ENCODE measurements at regions not wholly inside any gene's neighbourhood (a gene's known extent, or its start where the extent isn't known, plus 50 kb on each side); places are given as distances from the start of the nearest gene placed in this dataset.
"Not testable (repeated sequence)": the region's sequence is repeated elsewhere in the genome, so short reads cannot be mapped to it uniquely, and the experiment has no call there.

GRCh38 chr9:40097992-40098391 lies 742.5 kb downstream of the SPATA31A1 start:
- H3K4me1 Mint-ChIP-seq; H3K27me3 ChIP-seq (ENCODE audit: control insufficient read depth, insufficient read depth, low read length); H3K27me3 Mint-ChIP-seq; H3K27ac ChIP-seq (ENCODE audit: insufficient read depth, low read length, poor library complexity, severe bottlenecking); H3K4me1 ChIP-seq (ENCODE audit: control insufficient read depth, insufficient read depth, low read length, poor library complexity, severe bottlenecking); H3K36me3 Mint-ChIP-seq; H3K9me3 ChIP-seq (ENCODE audit: control insufficient read depth in 2 of 2, low read length in 2 of 2); H3K4me3 ChIP-seq (ENCODE audit: low read depth, low read length); H3K9me3 Mint-ChIP-seq; ATAC-seq (ENCODE audit: low read depth in 2 of 2); H3K4me3 Mint-ChIP-seq; H3K27ac Mint-ChIP-seq; H3K36me3 ChIP-seq (ENCODE audit: control insufficient read depth, insufficient read depth, low read length); DNase-seq: not testable (repeated sequence)

GRCh38 chr9:40106003-40106782 lies 750.7 kb downstream of the SPATA31A1 start:
- not testable (repeated sequence) for H3K27me3 ChIP-seq (ENCODE audit: control insufficient read depth, insufficient read depth, low read length); H3K4me3 ChIP-seq (ENCODE audit: low read depth, low read length); H3K27ac ChIP-seq (ENCODE audit: insufficient read depth, low read length, poor library complexity, severe bottlenecking); H3K27me3 Mint-ChIP-seq; H3K4me1 ChIP-seq (ENCODE audit: control insufficient read depth, insufficient read depth, low read length, poor library complexity, severe bottlenecking); H3K9me3 Mint-ChIP-seq; H3K36me3 ChIP-seq (ENCODE audit: control insufficient read depth, insufficient read depth, low read length); H3K36me3 Mint-ChIP-seq; H3K4me1 Mint-ChIP-seq; H3K9me3 ChIP-seq (ENCODE audit: control insufficient read depth in 2 of 2, low read length in 2 of 2)
- Mint-ChIP-seq H3K4me3 (peak overlapping the region; percentile 86 to 89 (median 89)), H3K27ac (peak overlapping the region in 2 of 3 donors; percentile 76 to 83)
- ATAC-seq (ENCODE audit: low read depth in 2 of 2) (peak in 1 of 2 donors; percentile 45), DNase-seq (peak; percentile 2 to 34 (median 33))

- H3K9me3 Mint-ChIP-seq; DNase-seq; H3K27ac Mint-ChIP-seq; H3K4me1 Mint-ChIP-seq; H3K36me3 Mint-ChIP-seq; ATAC-seq (ENCODE audit: low read depth in 2 of 2); H3K9me3 ChIP-seq (ENCODE audit: control insufficient read depth in 2 of 2, low read length in 2 of 2); H3K27ac ChIP-seq (ENCODE audit: insufficient read depth, low read length, poor library complexity, severe bottlenecking); H3K36me3 ChIP-seq (ENCODE audit: control insufficient read depth, insufficient read depth, low read length); H3K4me3 ChIP-seq (ENCODE audit: low read depth, low read length); H3K27me3 ChIP-seq (ENCODE audit: control insufficient read depth, insufficient read depth, low read length); H3K4me1 ChIP-seq (ENCODE audit: control insufficient read depth, insufficient read depth, low read length, poor library complexity, severe bottlenecking); H3K27me3 Mint-ChIP-seq: not testable (repeated sequence)
- H3K4me3 Mint-ChIP-seq, result peak overlapping the region in 2 of 4 donors; percentile 19 to 78
These were observed 751.3 kb downstream of the SPATA31A1 start for GRCh38 chr9:40106783-40107248.

GRCh38 chr9:40107251-40107650 lies 751.8 kb downstream of the SPATA31A1 start:
- H3K27me3 Mint-ChIP-seq; H3K36me3 Mint-ChIP-seq; H3K27me3 ChIP-seq (ENCODE audit: control insufficient read depth, insufficient read depth, low read length); H3K4me1 Mint-ChIP-seq; H3K27ac ChIP-seq (ENCODE audit: insufficient read depth, low read length, poor library complexity, severe bottlenecking); H3K36me3 ChIP-seq (ENCODE audit: control insufficient read depth, insufficient read depth, low read length); H3K9me3 Mint-ChIP-seq; H3K4me1 ChIP-seq (ENCODE audit: control insufficient read depth, insufficient read depth, low read length, poor library complexity, severe bottlenecking); ATAC-seq (ENCODE audit: low read depth in 2 of 2); H3K9me3 ChIP-seq (ENCODE audit: control insufficient read depth in 2 of 2, low read length in 2 of 2); H3K4me3 ChIP-seq (ENCODE audit: low read depth, low read length); DNase-seq; H3K27ac Mint-ChIP-seq: not testable (repeated sequence)
- H3K4me3 Mint-ChIP-seq, result peak overlapping the region in 1 of 4 donors; percentile 78

GRCh38 chr9:40108465-40108864 lies 753.0 kb downstream of the SPATA31A1 start:
- not testable (repeated sequence) for H3K27me3 ChIP-seq (ENCODE audit: control insufficient read depth, insufficient read depth, low read length); H3K36me3 Mint-ChIP-seq; H3K4me3 Mint-ChIP-seq; H3K27ac Mint-ChIP-seq; H3K4me1 Mint-ChIP-seq; H3K27ac ChIP-seq (ENCODE audit: insufficient read depth, low read length, poor library complexity, severe bottlenecking); H3K27me3 Mint-ChIP-seq; H3K4me3 ChIP-seq (ENCODE audit: low read depth, low read length); H3K9me3 Mint-ChIP-seq; H3K36me3 ChIP-seq (ENCODE audit: control insufficient read depth, insufficient read depth, low read length); DNase-seq; H3K9me3 ChIP-seq (ENCODE audit: control insufficient read depth in 2 of 2, low read length in 2 of 2); H3K4me1 ChIP-seq (ENCODE audit: control insufficient read depth, insufficient read depth, low read length, poor library complexity, severe bottlenecking)
- peak; percentile 18 to 65 for ATAC-seq (ENCODE audit: low read depth in 2 of 2)

GRCh38 chr9:40110751-40111150 lies 755.3 kb downstream of the SPATA31A1 start:
- not testable (repeated sequence) for H3K9me3 ChIP-seq (ENCODE audit: control insufficient read depth in 2 of 2, low read length in 2 of 2); H3K27me3 ChIP-seq (ENCODE audit: control insufficient read depth, insufficient read depth, low read length); H3K4me3 ChIP-seq (ENCODE audit: low read depth, low read length); H3K36me3 Mint-ChIP-seq; ATAC-seq (ENCODE audit: low read depth in 2 of 2); H3K9me3 Mint-ChIP-seq; H3K4me1 ChIP-seq (ENCODE audit: control insufficient read depth, insufficient read depth, low read length, poor library complexity, severe bottlenecking); H3K27ac Mint-ChIP-seq; H3K4me1 Mint-ChIP-seq; H3K27me3 Mint-ChIP-seq; H3K36me3 ChIP-seq (ENCODE audit: control insufficient read depth, insufficient read depth, low read length); DNase-seq; H3K27ac ChIP-seq (ENCODE audit: insufficient read depth, low read length, poor library complexity, severe bottlenecking)
- peak overlapping the region in 1 of 4 donors; percentile 26 for H3K4me3 Mint-ChIP-seq

GRCh38 chr9:40111571-40111970 lies 756.1 kb downstream of the SPATA31A1 start:
- not testable (repeated sequence) for ATAC-seq (ENCODE audit: low read depth in 2 of 2); H3K36me3 Mint-ChIP-seq; H3K9me3 Mint-ChIP-seq; DNase-seq; H3K27ac Mint-ChIP-seq; H3K4me3 ChIP-seq (ENCODE audit: low read depth, low read length); H3K36me3 ChIP-seq (ENCODE audit: control insufficient read depth, insufficient read depth, low read length); H3K9me3 ChIP-seq (ENCODE audit: control insufficient read depth in 2 of 2, low read length in 2 of 2); H3K27ac ChIP-seq (ENCODE audit: insufficient read depth, low read length, poor library complexity, severe bottlenecking); H3K27me3 Mint-ChIP-seq; H3K4me1 Mint-ChIP-seq; H3K27me3 ChIP-seq (ENCODE audit: control insufficient read depth, insufficient read depth, low read length); H3K4me1 ChIP-seq (ENCODE audit: control insufficient read depth, insufficient read depth, low read length, poor library complexity, severe bottlenecking)
- peak overlapping the region in 1 of 4 donors; percentile 60 for H3K4me3 Mint-ChIP-seq

- not testable (repeated sequence) for H3K4me1 ChIP-seq (ENCODE audit: control insufficient read depth, insufficient read depth, low read length, poor library complexity, severe bottlenecking); H3K27ac ChIP-seq (ENCODE audit: insufficient read depth, low read length, poor library complexity, severe bottlenecking); H3K4me3 ChIP-seq (ENCODE audit: low read depth, low read length); ATAC-seq (ENCODE audit: low read depth in 2 of 2); H3K27ac Mint-ChIP-seq; H3K4me3 Mint-ChIP-seq; DNase-seq; H3K27me3 ChIP-seq (ENCODE audit: control insufficient read depth, insufficient read depth, low read length); H3K9me3 Mint-ChIP-seq; H3K36me3 Mint-ChIP-seq; H3K36me3 ChIP-seq (ENCODE audit: control insufficient read depth, insufficient read depth, low read length); H3K9me3 ChIP-seq (ENCODE audit: control insufficient read depth in 2 of 2, low read length in 2 of 2); H3K27me3 Mint-ChIP-seq; H3K4me1 Mint-ChIP-seq
These were observed 775.1 kb downstream of the SPATA31A1 start for GRCh38 chr9:40130598-40130997.

Data from CD4-positive, CD25-positive, alpha-beta regulatory T cell (primary cell).